GM11168 (cell line): ENCODE measurements at regions not wholly inside any gene's neighbourhood (a gene's known extent, or its start where the extent isn't known, plus 50 kb on each side); places are given as distances from the start of the nearest gene placed in this dataset.

Source experiments
- in situ Hi-C: fragments of 300-500 bp; cut with MboI; formaldehyde crosslinking; loops from one replicate; pipeline ENCODE4 v1.12.0; 2022; ENCODE audit warnings: low sequenced_read_pairs; ENCODE audit not compliant: unreplicated experiment

- in situ Hi-C loops = no loop called here
These were observed 50.3 kb downstream of the SHANK2 start for GRCh38 chr11:71201936-71202597.

DNA sequence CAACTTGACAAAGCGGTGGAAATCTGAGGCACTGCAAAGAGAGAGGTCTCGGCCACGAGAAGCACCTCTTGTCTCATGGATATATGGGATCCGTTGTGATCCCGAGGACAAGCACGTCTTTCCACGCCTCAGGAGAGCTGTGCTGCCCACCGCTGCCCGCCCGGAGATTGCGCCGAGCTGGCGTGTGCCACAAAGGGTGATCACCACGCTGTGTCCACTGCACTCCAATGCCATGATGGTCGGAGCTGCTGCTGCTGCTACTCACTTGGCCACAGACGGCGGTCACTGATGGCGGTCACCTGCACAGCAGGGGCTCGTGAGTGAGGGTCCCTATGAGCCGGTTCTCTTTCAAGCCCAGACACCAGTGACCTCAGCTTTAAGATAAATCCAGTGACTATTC is 51.1 kb downstream of the SHANK2 start:
- in situ Hi-C loops = no loop called here

DNA sequence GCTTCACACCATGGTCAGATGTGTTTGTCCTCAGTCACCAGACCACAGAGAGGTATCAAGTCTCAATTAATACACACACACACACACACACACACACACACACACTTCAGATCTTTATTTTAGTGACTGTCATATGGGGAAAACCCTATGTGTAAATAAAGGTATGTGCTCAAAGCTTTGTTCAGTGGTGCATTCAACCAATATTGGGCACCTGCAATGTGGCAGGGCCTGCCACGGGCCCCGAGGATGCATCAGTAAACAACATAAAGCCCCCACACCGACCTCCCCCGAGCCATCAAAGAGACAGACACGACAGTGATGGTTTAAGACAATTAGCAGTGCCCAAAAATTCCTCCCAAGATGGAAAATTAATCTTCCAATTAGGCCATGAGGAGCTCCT is 51.6 kb downstream of the SHANK2 start:
- in situ Hi-C loops = no loop called here

GRCh38 chr11:71200172-71200716 is 52.1 kb downstream of the SHANK2 start:
- in situ Hi-C loops = no loop called here

GRCh38 chr11:71199226-71199820 is 53.1 kb downstream of the SHANK2 start:
- in situ Hi-C loops = no loop called here

DNA sequence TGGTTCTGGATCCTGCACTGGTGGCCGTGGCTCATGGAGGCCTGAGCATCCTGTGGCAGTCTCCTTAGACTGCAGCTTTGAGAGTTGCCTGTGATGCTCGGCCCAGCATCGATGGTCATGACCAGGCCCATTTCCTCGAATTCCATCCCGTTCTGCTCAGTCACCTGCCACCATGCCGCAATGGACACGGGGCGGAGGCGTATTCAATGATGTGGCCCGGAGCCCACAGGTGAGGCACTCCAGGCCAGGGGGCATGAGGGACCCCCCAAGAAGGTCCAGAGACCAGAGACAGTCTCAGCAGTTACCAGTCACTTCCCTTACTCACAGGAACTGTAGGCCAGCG is 53.6 kb downstream of the SHANK2 start:
- in situ Hi-C loops = no loop called here

DNA sequence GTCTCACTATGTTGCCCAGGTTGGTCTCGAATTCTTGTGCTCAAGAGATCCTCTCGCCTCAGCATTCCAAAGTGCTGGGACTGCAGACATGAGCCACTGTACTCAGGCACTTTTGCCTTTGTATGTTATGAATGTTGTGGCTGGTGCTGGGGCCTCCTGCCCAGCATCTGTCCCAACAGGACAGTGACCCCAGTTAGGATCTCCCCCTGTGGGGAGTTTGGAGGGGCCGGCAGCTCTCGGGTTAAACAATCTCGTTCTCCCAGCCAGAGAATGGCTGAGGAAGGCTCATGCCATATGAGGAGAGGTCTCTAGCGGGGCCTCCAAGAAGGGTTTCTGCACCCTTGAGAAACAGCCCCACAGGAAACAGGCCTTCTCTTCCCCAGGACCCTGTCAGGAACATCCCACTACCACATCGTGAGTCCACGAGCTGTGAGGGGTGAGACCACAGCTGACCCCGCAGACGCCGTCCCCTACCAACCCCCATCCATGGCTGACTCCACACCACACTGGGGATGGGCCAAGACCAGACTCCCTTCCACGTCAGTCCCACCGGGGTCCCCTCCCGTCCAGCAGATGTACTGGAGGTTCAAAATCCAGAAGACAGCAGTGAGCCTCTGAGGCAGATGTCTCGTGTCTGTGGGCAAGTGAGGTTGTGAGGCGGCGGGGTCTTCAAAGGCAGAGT is 54.1 kb downstream of the SHANK2 start:
- in situ Hi-C loops = no loop called here

DNA sequence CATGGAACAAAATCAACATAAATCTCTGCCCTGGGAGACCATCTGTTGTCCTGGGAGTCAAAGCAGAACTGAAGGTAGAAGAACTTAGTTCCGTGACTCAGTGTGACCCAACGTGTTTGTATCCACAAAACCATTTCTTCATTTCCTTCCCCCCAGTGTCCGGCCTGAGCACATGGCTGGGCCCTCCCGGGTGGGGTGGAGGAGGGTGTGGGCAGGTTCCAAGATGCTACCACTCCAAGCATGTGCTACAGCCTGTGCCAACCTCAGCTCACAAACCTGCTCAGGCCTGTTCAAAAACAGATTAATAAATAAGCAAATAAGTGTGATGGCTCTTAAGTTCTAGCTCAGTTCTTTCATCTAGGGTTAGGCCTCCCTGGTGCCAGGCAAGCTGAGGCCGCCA is 55.3 kb downstream of the SHANK2 start:
- in situ Hi-C loops = no loop called here

GRCh38 chr11:71194710-71195109 is 57.7 kb downstream of the SHANK2 start:
- in situ Hi-C loops = no loop called here

DNA sequence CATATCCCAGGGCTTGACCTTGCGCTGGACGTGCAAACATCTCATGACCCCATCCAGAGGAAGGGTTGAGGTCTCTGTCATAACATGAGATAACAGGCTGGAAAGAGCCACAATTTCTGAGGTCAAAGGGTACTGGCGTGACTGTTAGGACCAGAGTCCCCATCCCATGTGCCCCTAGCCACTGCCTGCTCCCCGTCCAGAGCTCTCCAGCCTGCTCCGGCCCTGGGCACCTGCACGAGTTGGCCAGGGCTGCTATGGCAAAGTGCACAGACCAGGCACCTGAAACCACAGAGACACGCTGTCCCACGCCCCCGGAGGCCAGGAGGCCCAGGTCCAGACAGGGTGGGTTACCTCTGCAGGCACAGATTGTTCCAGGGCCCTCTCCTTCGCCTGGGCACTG is 58.9 kb downstream of the SHANK2 start:
- in situ Hi-C loops = no loop called here

DNA sequence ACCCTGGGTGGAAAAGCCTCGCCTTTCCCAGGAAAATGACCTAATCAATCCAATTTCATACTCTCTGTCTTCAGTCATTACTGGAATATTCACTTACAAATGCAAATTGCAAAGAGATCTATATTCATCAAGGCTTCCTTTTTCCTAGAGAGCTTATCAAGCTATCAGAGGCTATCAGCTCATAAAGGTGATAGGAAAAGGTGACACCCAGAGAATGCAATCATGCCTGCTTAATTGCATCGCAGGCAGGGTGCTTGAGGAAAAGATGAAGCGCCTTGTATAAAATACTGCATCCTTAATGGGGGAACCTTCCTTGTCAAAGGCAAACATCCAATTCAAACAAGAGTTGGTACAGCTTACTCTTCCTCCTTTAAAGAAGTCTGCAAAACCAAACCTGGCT is 59.7 kb downstream of the SHANK2 start:
- in situ Hi-C loops = no loop called here

GRCh38 chr11:71191201-71191600 is 61.2 kb downstream of the SHANK2 start:
- in situ Hi-C loops = no loop called here

- in situ Hi-C loops = no loop called here
These were observed 61.8 kb downstream of the SHANK2 start for GRCh38 chr11:71190551-71190950.

- in situ Hi-C loops = no loop called here
These were observed 62.5 kb downstream of the SHANK2 start for GRCh38 chr11:71189768-71190315.

GRCh38 chr11:71188886-71189767 is 63.2 kb downstream of the SHANK2 start:
- in situ Hi-C loops = no loop called here

DNA sequence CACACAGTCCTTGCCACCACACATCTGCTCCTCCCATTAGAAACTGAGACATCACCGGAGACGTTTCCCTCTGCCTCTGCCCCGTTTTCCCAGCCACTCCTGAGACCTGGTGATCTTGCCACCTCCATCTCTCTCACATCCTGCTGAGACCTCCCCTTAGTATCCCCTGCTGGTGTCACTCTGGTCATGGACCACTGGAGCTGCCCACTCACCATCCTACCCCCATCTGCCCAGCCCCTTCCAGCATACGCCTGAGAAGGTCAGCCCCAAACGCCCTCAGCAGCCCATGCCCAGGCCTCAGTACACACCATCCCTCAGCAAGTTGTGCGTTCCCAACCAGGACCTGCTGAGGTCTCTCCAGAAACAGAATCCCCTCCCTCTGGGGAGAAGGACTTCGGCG is 64.3 kb downstream of the SHANK2 start:
- in situ Hi-C loops = no loop called here

GRCh38 chr11:71186806-71187205 is 65.6 kb downstream of the SHANK2 start:
- in situ Hi-C loops = no loop called here

DNA sequence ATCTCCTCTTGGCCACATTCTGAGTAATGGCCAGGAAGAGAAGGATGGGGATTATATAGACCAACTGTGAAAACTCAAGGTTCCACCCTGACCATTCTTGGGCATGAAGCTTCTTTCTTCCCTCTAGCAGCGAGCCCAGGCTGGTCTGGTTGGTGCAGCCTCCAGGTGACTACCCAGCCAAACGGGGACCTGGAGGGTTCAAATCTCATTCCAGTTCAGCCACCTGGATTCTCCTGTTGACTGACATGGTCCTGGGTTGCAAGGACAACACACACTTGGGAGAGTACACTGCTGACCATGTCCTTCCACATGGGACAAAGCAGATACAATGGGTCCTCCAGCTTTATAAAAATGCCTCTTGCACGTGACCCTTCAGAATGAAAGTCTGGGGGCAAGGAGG is 67.0 kb downstream of the SHANK2 start:
- in situ Hi-C loops = no loop called here

- in situ Hi-C loops = no loop called here
These were observed 67.8 kb downstream of the SHANK2 start for GRCh38 chr11:71184421-71185210.

- in situ Hi-C loops = no loop called here
These were observed 68.5 kb downstream of the SHANK2 start for GRCh38 chr11:71183878-71184277.
